Mucosa of rectum (tissue), 2 donors: ENCODE measurements at regions not wholly inside any gene's neighbourhood (a gene's known extent, or its start where the extent isn't known, plus 50 kb on each side); places are given as distances from the start of the nearest gene placed in this dataset.

Source experiments
- H3K27ac ChIP-seq, 2 donors: one replicate each; pipeline ENCODE4 v1.7.0; 2013; ENCODE audit warnings: inconsistent platforms in 2 of 2, low read depth in 2 of 2, low read length in 2 of 2
- H3K27me3 ChIP-seq, 2 donors: one replicate each; pipeline ENCODE4 v1.7.0; 2013; ENCODE audit warnings: low read length in 2 of 2; ENCODE audit not compliant: control insufficient read depth in 2 of 2, insufficient read depth in 2 of 2
- H3K36me3 ChIP-seq, 2 donors: one replicate each; pipeline ENCODE4 v1.7.0; 2013; ENCODE audit warnings: low read length in 2 of 2; ENCODE audit not compliant: control insufficient read depth in 2 of 2, insufficient read depth in 2 of 2
- H3K4me1 ChIP-seq, 2 donors: one replicate each; pipeline ENCODE4 v1.7.0; 2013; ENCODE audit warnings: low read length in 2 of 2, mild to moderate bottlenecking in 1 of 2; ENCODE audit not compliant: control insufficient read depth in 2 of 2, insufficient read depth in 2 of 2
- H3K4me3 ChIP-seq, 2 donors: one replicate each; pipeline ENCODE4 v1.7.0; 2013; ENCODE audit warnings: low read length in 2 of 2
- H3K9ac ChIP-seq, 2 donors: one replicate each; pipeline ENCODE4 v1.7.0; 2013; ENCODE audit warnings: low read length in 2 of 2, low read depth in 1 of 2, mild to moderate bottlenecking in 1 of 2
- H3K9me3 ChIP-seq, 2 donors: one replicate each; pipeline ENCODE4 v1.7.0; 2013; ENCODE audit warnings: low read length in 2 of 2; ENCODE audit not compliant: control insufficient read depth in 2 of 2
- donor health status: healthy.
- donor health status: Normal muscosa, but diverticular disease.

DNA sequence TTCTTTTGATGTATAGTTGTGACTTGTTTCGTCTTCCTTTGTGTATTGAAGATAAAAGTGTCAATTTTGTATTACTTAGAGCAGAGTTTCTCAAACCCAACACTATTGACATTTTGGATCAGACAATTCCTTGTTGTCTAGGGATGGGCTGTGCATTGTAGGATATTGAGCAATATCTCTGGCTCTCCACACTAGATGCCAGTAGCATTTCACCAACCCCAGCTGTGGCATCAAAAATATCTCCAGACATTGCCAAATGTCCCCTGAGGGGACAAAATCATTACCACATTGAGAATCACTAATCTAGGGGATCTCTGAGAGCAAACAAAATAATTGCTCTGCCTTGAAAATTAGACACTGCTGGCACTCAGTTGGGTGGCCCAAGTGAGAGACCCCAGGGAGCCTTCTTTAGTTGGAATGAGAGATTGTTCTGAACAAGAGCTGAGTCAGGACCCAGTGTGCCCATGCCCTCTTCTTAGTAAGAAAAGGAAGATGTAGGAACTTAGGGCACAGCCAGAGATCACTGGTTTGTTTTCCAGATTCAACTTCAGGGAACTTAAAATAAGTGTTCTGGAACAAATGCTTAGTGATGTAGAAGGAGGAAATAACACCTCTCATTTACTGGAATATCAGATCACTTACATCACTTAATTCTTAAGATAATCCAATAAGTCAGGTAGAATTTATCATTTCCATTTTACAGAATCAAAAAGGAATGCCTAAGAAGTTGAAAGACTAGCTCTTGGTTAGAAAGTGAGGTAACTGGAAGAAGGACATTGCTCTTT is 466.6 kb upstream of the TNP1 start:
- H3K27ac ChIP-seq = no peak overlapping the region
- H3K4me3 ChIP-seq = no peak overlapping the region
- H3K9me3 ChIP-seq = no peaks in the 10 kb centered on the region
- no peak overlapping the region for H3K9ac ChIP-seq
- no peaks in the 10 kb centered on the region for H3K36me3 ChIP-seq
- no peaks in the 10 kb centered on the region for H3K4me1 ChIP-seq
- no peaks in the 10 kb centered on the region for H3K27me3 ChIP-seq

DNA sequence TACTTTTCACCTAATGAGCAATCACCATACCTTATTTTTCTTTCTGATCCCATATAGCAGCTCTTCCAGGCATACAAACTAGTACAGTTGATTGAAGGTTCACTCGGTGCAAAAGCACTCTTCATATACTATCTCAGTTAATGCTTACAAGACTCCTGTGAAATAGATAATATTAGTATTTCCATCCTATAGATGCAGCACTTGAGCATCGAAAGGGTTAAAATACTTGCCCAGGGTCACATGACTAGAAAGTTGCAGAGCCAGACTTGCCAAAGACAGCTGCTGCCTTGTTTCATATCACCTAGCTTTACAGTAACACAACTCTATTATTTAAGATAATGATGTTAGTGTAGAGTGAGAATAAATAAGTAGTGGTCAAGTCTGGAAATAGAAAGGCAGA is 466.0 kb upstream of the TNP1 start:
- no peaks in the 10 kb centered on the region for H3K36me3 ChIP-seq
- no peak overlapping the region for H3K27ac ChIP-seq
- H3K9ac ChIP-seq = no peak overlapping the region
- no peak overlapping the region for H3K4me3 ChIP-seq
- no peaks in the 10 kb centered on the region for H3K4me1 ChIP-seq
- H3K27me3 ChIP-seq = no peaks in the 10 kb centered on the region
- H3K9me3 ChIP-seq = no peaks in the 10 kb centered on the region

DNA sequence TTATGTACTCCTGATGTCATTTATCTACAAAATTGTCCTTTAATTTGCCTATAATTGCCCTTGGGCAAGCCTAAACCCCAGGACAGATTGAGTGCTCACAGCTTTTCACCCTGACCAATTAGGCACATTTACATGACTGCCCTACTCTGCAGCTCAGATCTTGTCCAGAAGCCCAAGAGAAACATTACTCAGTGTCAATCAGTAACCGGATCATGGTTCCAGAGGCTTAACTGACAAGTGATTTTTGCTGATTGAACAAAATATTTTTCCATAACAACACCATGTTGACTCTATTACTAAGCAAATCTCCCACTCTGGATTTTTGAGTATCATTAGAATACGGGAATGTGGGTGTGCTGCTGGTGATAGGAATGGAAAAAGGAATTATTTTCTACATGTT is 465.4 kb upstream of the TNP1 start:
- no peaks in the 10 kb centered on the region for H3K36me3 ChIP-seq
- H3K4me1 ChIP-seq = no peaks in the 10 kb centered on the region
- H3K4me3 ChIP-seq = no peak overlapping the region
- no peaks in the 10 kb centered on the region for H3K27me3 ChIP-seq
- H3K9me3 ChIP-seq = no peaks in the 10 kb centered on the region
- H3K9ac ChIP-seq = no peak overlapping the region
- H3K27ac ChIP-seq = no peak overlapping the region

DNA sequence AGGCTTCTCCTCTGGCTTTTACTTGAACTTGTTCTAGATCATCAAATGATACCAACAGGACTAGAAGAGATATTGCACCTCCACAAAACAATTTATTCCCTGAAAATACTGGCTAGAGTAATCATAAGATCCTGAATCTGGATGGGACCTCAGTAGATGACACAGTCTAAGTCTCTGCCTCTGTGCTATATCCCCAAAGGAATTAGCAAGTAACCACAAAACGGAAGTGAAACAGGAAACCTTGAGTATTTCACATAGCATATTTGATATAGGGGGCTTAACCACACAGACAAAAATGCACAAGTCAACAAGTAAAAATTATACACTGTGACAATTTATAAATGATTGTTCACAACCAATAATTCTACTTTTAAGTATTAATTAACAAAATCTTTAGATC is 456.9 kb upstream of the TNP1 start:
- H3K9me3 ChIP-seq = no peaks in the 10 kb centered on the region
- no peak overlapping the region for H3K9ac ChIP-seq
- H3K36me3 ChIP-seq = no peaks in the 10 kb centered on the region
- H3K27ac ChIP-seq = no peak overlapping the region
- H3K4me1 ChIP-seq = no peaks in the 10 kb centered on the region
- no peak overlapping the region for H3K4me3 ChIP-seq
- no peaks in the 10 kb centered on the region for H3K27me3 ChIP-seq

DNA sequence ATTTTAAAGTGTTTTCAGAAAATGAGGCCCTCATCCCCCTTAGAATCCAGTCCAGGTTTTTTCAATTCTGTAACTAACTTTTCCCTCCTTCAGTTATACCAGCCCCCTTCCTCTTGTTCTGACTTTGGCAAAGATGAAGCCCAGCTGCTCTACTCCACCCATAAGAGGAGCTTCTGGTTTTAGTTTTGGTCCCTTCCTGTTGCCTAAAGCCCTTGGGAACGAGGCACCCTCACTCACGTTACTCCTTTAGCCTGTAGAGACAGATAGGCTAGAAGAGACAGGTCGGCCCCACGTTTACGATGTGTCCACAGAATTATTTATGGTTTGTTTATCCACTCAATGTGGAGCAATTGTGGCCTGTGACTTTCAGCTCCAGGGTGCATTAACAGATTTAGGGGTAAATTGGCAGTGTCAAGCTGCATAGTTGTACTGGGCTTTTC is 454.2 kb upstream of the TNP1 start:
- H3K9ac ChIP-seq = no peak overlapping the region
- H3K4me3 ChIP-seq = no peak overlapping the region
- H3K9me3 ChIP-seq = no peaks in the 10 kb centered on the region
- H3K27ac ChIP-seq = no peak overlapping the region
- H3K4me1 ChIP-seq = no peaks in the 10 kb centered on the region
- no peaks in the 10 kb centered on the region for H3K27me3 ChIP-seq
- no peaks in the 10 kb centered on the region for H3K36me3 ChIP-seq

DNA sequence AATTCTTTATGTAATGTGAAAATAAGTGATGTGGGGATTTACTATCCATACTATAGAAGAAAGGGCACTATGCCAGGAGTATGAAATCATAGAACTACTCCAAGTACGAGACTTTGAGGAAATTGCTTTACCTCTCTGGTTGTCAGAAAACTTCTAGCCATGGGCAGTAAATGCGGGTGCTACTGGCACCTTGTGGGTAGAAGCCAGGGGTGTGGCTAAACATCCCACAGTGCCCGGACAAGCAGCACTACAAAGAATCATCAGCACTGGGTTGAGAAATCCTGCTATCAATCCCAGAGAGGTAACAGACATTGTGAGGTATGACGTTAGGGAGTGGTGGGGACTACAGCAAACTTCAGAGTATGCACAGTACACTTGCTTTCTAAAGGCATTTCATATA is 453.5 kb upstream of the TNP1 start:
- Histone ChIP-seq H3K9me3 (no peaks in the 10 kb centered on the region), H3K4me1 (no peaks in the 10 kb centered on the region), H3K36me3 (no peaks in the 10 kb centered on the region), H3K27ac (no peak overlapping the region), H3K27me3 (no peaks in the 10 kb centered on the region), H3K4me3 (no peak overlapping the region), H3K9ac (no peak overlapping the region)

DNA sequence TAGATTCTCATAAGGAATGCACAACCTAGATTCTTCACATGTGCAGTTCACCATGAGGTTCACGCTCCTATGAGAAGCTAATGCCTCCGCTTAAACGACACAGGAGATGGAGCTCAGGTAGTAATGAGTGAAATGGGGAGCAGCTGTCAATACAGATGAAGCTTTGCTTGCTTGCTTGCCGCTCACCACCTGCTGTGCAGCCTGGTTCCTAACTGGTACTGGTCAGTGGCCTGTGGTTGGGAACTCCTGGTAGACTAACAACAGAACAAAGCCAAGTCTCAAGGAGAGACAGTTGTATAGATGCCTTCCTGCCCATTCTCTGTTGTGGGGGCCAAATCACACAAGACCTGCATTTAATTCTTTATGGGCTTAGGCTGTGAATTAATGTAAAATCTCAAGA is 449.2 kb upstream of the TNP1 start:
- Histone ChIP-seq H3K4me1 (no peaks in the 10 kb centered on the region), H3K4me3 (no peak overlapping the region), H3K27me3 (no peaks in the 10 kb centered on the region), H3K27ac (no peak overlapping the region), H3K9me3 (no peaks in the 10 kb centered on the region), H3K36me3 (no peaks in the 10 kb centered on the region), H3K9ac (no peak overlapping the region)

DNA sequence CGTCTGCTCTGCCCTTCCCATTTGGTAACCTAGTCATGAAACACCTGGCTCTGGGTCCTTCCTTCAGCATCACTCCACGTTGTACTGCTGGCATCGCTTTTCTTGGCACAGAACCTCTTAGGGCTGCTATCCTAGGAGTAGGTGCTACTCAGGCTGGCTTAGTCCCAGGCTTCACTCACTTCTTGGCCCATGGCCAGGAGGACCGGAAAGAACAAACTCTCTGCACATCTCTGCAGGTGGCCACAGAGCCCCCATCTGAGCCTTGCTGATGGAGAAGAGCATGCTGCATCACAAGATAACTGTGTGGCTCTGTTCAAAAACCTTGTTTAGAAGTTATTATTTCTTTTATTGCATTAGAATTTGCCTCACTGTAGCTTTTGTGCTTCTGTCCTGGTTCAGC is 447.2 kb upstream of the TNP1 start:
- no peaks in the 10 kb centered on the region for H3K4me1 ChIP-seq
- H3K27me3 ChIP-seq = no peaks in the 10 kb centered on the region
- no peak overlapping the region for H3K27ac ChIP-seq
- H3K36me3 ChIP-seq = no peaks in the 10 kb centered on the region
- H3K9ac ChIP-seq = no peak overlapping the region
- H3K4me3 ChIP-seq = no peak overlapping the region
- H3K9me3 ChIP-seq = no peaks in the 10 kb centered on the region

DNA sequence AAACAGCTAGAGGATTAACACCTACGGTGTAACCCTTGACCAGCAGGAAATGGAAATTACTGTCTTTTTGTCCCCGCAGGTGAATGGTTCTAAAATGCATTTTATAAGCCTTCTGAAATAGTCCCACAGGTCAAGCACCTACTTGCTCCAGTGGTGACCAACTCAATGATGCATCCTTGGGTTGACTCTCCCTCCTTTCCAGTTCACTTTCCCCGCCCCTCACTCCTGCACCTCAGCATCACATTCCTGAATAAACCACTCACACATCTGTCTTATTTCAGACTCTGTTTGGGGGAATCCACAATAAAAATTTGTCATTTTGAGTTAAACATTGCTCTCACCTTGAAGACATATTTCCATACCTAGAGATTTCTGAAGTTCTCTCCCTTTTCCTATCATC is 446.0 kb upstream of the TNP1 start:
- Histone ChIP-seq H3K27me3 (no peaks in the 10 kb centered on the region), H3K4me1 (no peaks in the 10 kb centered on the region), H3K9ac (no peak overlapping the region), H3K36me3 (no peaks in the 10 kb centered on the region), H3K27ac (no peak overlapping the region), H3K4me3 (no peak overlapping the region), H3K9me3 (no peaks in the 10 kb centered on the region)

DNA sequence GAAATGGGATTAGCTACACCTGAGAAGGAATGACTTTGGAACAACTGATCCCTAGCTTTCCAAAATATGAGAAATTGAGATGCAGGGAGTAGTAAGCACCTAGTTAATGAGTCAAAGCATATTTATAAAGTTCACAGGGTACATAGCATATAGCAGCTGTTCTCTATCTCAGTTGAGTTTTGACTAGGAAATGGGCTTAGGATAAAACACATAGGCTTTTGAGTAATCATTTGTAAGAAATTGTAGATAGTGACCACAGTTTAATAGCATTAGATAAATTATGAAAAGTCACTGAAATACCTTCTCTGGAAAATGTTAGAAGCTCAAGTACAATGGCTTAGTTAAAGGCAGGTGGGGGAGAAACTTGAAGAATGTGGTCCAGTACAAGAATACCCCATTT is 444.7 kb upstream of the TNP1 start:
- no peaks in the 10 kb centered on the region for H3K36me3 ChIP-seq
- H3K4me3 ChIP-seq = no peak overlapping the region
- H3K27me3 ChIP-seq = no peaks in the 10 kb centered on the region
- no peak overlapping the region for H3K9ac ChIP-seq
- H3K27ac ChIP-seq = no peak overlapping the region
- no peaks in the 10 kb centered on the region for H3K9me3 ChIP-seq
- H3K4me1 ChIP-seq = no peaks in the 10 kb centered on the region

DNA sequence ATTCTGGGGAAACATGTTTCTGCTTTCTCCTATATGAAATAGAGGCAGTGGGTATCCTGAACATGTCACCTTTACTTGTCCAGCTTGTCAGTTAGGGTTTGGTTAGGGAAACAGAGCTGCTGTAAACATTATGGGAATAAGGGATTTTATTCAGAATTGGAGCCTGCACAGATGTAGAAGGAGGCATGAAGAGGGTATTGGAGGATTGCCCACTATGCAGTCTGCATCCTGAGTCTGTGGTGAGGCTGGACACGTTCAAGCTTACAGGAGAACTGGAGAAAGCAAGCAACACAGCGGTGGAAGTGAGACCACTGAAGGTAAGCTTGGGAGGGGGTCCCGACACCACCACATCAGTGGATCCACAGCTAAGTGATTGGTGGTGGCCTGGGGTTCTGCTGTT is 443.0 kb upstream of the TNP1 start:
- H3K9ac ChIP-seq = no peak overlapping the region
- no peak overlapping the region for H3K27ac ChIP-seq
- no peaks in the 10 kb centered on the region for H3K27me3 ChIP-seq
- no peaks in the 10 kb centered on the region for H3K9me3 ChIP-seq
- no peak overlapping the region for H3K4me3 ChIP-seq
- no peaks in the 10 kb centered on the region for H3K4me1 ChIP-seq
- H3K36me3 ChIP-seq = no peaks in the 10 kb centered on the region
